ENCODE measurements at regions not wholly inside any gene's neighbourhood (a gene's known extent, or its start where the extent isn't known, plus 50 kb on each side); places are given as distances from the start of the nearest gene placed in this dataset.

GRCh38 chr18:56351911-56352500 is 286.4 kb downstream of the TXNL1 start:
- TF ChIP-seq CTCF (IDR thresholded peaks at IDR 0.05; ENCODE audit: borderline replicate concordance, extremely low read depth, low read length, poor library complexity, severe bottlenecking) (no peak), EZH2 (IDR thresholded peaks at IDR 0.05; ENCODE audit: borderline replicate concordance, low read depth, low read length, severe bottlenecking) (no peak)
